ENCODE measurements at regions not wholly inside any gene's neighbourhood (a gene's known extent, or its start where the extent isn't known, plus 50 kb on each side); places are given as distances from the start of the nearest gene placed in this dataset.

DNA sequence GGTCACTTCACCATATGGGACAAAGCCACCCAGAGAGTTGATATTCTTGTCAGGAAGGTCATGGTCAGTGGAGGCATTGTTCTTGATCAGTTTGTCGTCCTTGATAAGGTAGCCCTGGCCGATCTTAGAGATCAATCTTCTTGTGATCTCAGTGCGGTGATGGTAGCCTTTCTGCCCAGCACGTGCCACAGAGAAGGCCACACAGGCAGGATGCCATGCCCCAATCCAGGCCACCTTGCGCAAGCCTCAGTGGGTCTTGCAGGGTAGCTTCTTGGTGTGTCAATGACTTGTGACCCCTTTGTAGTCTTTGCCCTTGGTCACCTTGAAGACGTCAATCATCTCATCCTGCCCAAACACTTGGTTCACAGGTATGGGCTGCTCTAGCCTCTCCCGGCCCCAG, 143.9 kb upstream of the ASB18 start:
- H3K4me3 Mint-ChIP-seq: no peak overlapping the region
- no peaks in the 10 kb centered on the region for H3K4me1 Mint-ChIP-seq
- H3K27ac Mint-ChIP-seq: no peak overlapping the region
- peaks cover 14% of the 10 kb centered on the region for H3K9me3 Mint-ChIP-seq
- H3K27me3 Mint-ChIP-seq (ENCODE audit: low read depth): peaks cover 5% of the 10 kb centered on the region
- TF ChIP-seq, protein P1, sequence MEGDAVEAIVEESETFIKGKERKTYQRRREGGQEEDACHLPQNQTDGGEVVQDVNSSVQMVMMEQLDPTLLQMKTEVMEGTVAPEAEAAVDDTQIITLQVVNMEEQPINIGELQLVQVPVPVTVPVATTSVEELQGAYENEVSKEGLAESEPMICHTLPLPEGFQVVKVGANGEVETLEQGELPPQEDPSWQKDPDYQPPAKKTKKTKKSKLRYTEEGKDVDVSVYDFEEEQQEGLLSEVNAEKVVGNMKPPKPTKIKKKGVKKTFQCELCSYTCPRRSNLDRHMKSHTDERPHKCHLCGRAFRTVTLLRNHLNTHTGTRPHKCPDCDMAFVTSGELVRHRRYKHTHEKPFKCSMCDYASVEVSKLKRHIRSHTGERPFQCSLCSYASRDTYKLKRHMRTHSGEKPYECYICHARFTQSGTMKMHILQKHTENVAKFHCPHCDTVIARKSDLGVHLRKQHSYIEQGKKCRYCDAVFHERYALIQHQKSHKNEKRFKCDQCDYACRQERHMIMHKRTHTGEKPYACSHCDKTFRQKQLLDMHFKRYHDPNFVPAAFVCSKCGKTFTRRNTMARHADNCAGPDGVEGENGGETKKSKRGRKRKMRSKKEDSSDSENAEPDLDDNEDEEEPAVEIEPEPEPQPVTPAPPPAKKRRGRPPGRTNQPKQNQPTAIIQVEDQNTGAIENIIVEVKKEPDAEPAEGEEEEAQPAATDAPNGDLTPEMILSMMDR (IDR thresholded peaks at IDR 0.05; ENCODE audit: unreplicated experiment in 3 of 3): no peak
- peaks cover 18% of the 10 kb centered on the region for H3K36me3 Mint-ChIP-seq (ENCODE audit: low read depth)

DNA sequence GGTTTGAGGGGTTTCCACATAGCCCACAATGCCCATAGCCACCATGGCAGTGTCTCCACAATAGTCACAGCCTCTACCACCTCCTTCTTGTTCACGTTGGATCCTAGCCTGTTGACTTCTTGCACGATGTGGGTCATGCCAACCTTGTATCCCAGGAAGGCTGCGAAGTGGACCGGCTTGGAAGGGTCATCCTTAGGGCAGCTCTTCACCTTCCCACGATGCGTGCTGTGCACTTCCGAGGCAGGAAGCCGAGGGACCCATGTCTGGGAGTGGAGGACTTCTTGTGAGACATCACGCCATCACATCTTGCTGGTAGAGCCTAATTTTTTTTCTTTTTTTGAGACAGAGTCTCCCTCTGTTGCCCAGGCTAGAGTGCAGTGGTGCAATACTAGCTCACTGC, 144.6 kb upstream of the ASB18 start:
- H3K9me3 Mint-ChIP-seq: peaks cover 16% of the 10 kb centered on the region
- H3K36me3 Mint-ChIP-seq (ENCODE audit: low read depth): peaks cover 18% of the 10 kb centered on the region
- H3K4me1 Mint-ChIP-seq: no peaks in the 10 kb centered on the region
- no peak overlapping the region for H3K27ac Mint-ChIP-seq
- H3K4me3 Mint-ChIP-seq: no peak overlapping the region
- peaks cover 3% of the 10 kb centered on the region for H3K27me3 Mint-ChIP-seq (ENCODE audit: low read depth)
- TF ChIP-seq, protein P1 (IDR thresholded peaks at IDR 0.05; ENCODE audit: unreplicated experiment in 3 of 3): no peak

DNA sequence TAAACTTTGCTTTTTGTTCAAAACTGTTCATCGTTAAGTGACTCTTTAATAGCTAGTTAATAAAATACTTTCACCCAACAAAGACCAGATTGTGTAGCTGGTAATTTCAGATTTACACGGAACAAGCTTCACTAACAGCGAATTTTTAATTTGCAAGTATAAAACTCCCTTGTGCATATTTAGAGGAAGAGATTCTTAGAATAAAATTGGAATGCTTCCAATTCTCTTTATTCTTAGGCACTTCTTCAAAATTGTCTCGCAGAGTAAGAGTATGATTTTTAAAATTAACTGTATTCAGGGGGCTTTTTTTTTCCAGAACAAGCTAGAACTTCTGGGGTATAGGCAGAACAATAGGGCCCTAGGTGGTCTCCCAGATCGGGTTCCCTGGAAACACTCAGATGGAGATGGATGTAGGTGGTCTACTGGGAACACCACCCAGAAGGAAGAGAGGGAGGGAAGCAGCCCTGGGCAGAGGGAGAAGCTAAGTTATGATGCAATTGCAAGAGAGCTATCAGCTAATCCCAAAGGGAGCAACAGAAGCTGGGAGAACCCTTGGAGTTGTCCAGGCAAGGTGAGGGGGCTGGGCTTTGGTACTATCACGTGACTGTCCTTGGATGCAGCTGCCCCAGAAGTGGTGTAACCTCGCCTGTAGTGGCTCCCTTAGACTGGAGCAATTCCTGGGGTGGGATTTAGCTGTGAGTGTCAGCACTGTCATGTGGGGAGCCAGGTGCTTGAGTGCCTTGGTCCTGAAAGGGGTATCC, 151.7 kb upstream of the ASB18 start:
- H3K4me3 Mint-ChIP-seq: no peak overlapping the region
- H3K4me1 Mint-ChIP-seq: peaks cover 14% of the 10 kb centered on the region
- H3K9me3 Mint-ChIP-seq: peaks cover 10% of the 10 kb centered on the region
- peaks cover 5% of the 10 kb centered on the region for H3K27me3 Mint-ChIP-seq (ENCODE audit: low read depth)
- H3K27ac Mint-ChIP-seq: no peak overlapping the region
- peaks cover 16% of the 10 kb centered on the region for H3K36me3 Mint-ChIP-seq (ENCODE audit: low read depth)
- TF ChIP-seq, protein P1 (IDR thresholded peaks at IDR 0.05; ENCODE audit: unreplicated experiment in 3 of 3): no peak

DNA sequence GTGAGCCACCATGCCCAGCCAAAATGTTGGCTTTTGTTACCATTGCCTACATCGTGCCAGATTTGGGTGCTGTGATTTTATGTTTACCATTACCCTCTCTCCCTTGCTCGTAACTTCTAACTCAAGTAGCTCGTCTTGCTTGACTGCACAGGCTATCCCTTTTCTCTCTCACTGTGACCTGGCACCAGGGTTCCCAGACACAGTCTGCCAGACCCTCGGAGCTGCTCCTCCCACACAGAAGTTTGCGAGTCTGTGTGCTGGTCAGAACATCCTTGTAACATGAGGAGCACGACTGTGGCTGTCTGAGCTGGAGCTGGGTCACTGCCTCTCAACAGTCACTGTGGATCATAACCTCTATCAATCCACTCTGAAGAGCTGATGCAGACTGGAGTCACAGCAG, 152.5 kb upstream of the ACKR3 start:
- TF ChIP-seq, protein P1 (IDR thresholded peaks at IDR 0.05; ENCODE audit: unreplicated experiment in 3 of 3): no peak
- Mint-ChIP-seq H3K27me3 (ENCODE audit: low read depth) (peaks cover 5% of the 10 kb centered on the region), H3K4me1 (peaks cover 14% of the 10 kb centered on the region), H3K36me3 (ENCODE audit: low read depth) (peaks cover 22% of the 10 kb centered on the region), H3K4me3 (peak overlapping the region in 1 of 3 experiments; percentile 19), H3K9me3 (peaks cover 14% of the 10 kb centered on the region), H3K27ac (no peak overlapping the region)

DNA sequence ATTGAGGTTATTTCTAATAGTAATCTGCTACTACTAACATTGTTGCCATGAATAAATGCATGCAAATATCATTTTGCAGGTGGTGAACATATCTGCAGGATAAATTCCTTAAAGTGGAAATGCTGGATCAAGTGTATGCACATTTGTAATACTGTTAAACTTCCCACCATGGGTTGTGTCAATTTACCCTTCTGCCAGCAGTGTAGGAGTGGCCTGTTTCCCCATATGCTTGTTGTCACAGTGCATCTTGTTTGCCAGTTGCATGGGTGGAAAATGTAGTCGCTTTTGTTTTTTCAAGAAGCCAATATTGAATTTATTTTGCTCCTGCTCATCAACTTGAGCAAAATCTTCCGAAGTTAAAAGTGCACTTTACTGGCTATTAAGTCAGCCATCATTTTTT, 139.0 kb upstream of the ACKR3 start:
- TF ChIP-seq, protein P1 (IDR thresholded peaks at IDR 0.05; ENCODE audit: unreplicated experiment in 3 of 3): no peak
- H3K9me3 Mint-ChIP-seq: peaks cover 26% of the 10 kb centered on the region
- H3K27me3 Mint-ChIP-seq (ENCODE audit: low read depth): peaks cover 4% of the 10 kb centered on the region
- no peak overlapping the region for H3K4me3 Mint-ChIP-seq
- no peaks in the 10 kb centered on the region for H3K4me1 Mint-ChIP-seq
- peaks cover 4% of the 10 kb centered on the region for H3K36me3 Mint-ChIP-seq (ENCODE audit: low read depth)
- H3K27ac Mint-ChIP-seq: no peak overlapping the region

DNA sequence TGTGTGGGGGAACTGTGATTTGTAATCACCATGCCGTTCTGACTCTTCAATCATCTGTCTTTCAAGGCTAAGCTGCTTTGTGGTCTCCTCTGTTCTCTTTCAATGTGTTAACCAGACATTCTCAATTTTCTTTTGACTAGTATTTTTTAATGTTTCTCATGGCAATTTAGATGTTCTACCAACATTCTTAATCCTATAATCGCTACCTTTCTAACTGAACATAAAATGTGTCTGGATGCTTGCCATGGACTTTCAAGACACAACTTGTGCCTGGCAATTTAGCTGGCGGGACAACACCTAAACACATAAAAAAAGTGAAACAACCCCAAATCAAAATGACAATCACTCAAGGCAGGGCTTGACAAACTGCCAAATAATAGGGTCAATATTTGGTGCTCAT, 135.0 kb upstream of the ACKR3 start:
- Mint-ChIP-seq H3K36me3 (ENCODE audit: low read depth) (peaks cover 8% of the 10 kb centered on the region), H3K4me1 (no peaks in the 10 kb centered on the region), H3K4me3 (no peak overlapping the region), H3K9me3 (peaks cover 5% of the 10 kb centered on the region), H3K27ac (no peak overlapping the region), H3K27me3 (ENCODE audit: low read depth) (peaks cover 4% of the 10 kb centered on the region)
- TF ChIP-seq, protein P1 (IDR thresholded peaks at IDR 0.05; ENCODE audit: unreplicated experiment in 3 of 3): no peak
